Heart left ventricle (tissue), 16 donors: ENCODE measurements at regions not wholly inside any gene's neighbourhood (a gene's known extent, or its start where the extent isn't known, plus 50 kb on each side); places are given as distances from the start of the nearest gene placed in this dataset.

Source experiments
- ATAC-seq, 4 donors: fragments of 200-7000 bp; cut with Tn5 transposase; one replicate each; pipeline ENCODE4 v1.9.1; 2020 to 2022; ENCODE audit warnings: moderate library complexity in 4 of 4, mild to moderate bottlenecking in 3 of 4, moderate number of reproducible peaks in 1 of 4
- DNase-seq, 5 donors: peaks; one replicate each; pipeline ENCODE4 v3.0.0-alpha.2; 2020
- H3K27ac ChIP-seq, 12 donors: fragments of 200-600 bp; sonication (generic) in 4 of 12; one replicate each; pipeline versions ENCODE4 v1.5.0 to v1.8.0; 2016 to 2022; ENCODE audit warnings: mild to moderate bottlenecking in 2 of 12
- H3K27me3 ChIP-seq, 9 donors: fragments of 200-600 bp; sonication (generic) in 2 of 9; one replicate each; pipeline versions ENCODE4 v1.5.1 to v1.8.0; 2016 to 2022; ENCODE audit warnings: mild to moderate bottlenecking in 3 of 9
- H3K36me3 ChIP-seq, 9 donors: fragments of 200-600 bp; sonication (generic) in 2 of 9; one replicate each; pipeline versions ENCODE4 v1.5.0 to v1.8.0; 2018 to 2022; ENCODE audit warnings: mild to moderate bottlenecking in 2 of 9
- H3K4me1 ChIP-seq, 12 donors: fragments of 200-600 bp; sonication (generic) in 4 of 12; one replicate each; pipeline versions ENCODE4 v1.5.0 to v1.8.0; 2016 to 2022; ENCODE audit warnings: mild to moderate bottlenecking in 3 of 12
- H3K4me3 ChIP-seq, 12 donors: fragments of 200-600 bp; sonication (generic) in 4 of 12; one replicate each; pipeline versions ENCODE4 v1.5.0 to v1.8.0; 2017 to 2022; ENCODE audit warnings: mild to moderate bottlenecking in 9 of 12, moderate library complexity in 4 of 12
- H3K9me3 ChIP-seq, 12 donors: fragments of 200-600 bp; sonication (generic) in 4 of 12; one replicate each; pipeline versions ENCODE4 v1.5.0 to v1.8.0; 2016 to 2022; ENCODE audit warnings: mild to moderate bottlenecking in 1 of 12
- POLR2A ChIP-seq, 2 donors: fragments of 450-650 bp; IDR thresholded peaks; one replicate each; pipeline ENCODE4 v1.6.1; 2017; ENCODE audit warnings: antibody characterized with exemption in 2 of 2, mild to moderate bottlenecking in 2 of 2, moderate library complexity in 2 of 2
- WGBS, 4 donors: extraction: QIAGEN DNeasy Blood & Tissue Kit in 2 of 4; methylation state at CpG; one replicate each; pipeline versions ENCODE4 v1.1.5 to v1.1.7; 2013 to 2018; 5-methylcytosine and 5-hydroxymethylcytosine counted together
- intact Hi-C, 10 donors: fragments of 100-400 bp; cut with DNase I; formaldehyde crosslinking; loops; one replicate each; pipeline versions ENCODE4 v1.11.1 to v1.14.2; 2022
- TF ChIP-seq, protein P1 (sequence below), 12 donors: fragments of 200-600 bp; sonication (generic) in 4 of 12; IDR thresholded peaks; one replicate each; pipeline versions ENCODE4 v1.5.0 to v1.8.0; 2018 to 2022; ENCODE audit warnings: antibody characterized with exemption in 12 of 12, mild to moderate bottlenecking in 5 of 12
- donor health status: ischemic (EF 13 %, LVEDD 7.1; RV severe dilation, severe dysfunction).
- donor health status: healthy with polysubstance abuse.
- donor health status: DM: no; HTN: yes; CAD: no.
- donor health status: DM: no; HTN: no; CAD: no.
- donor health status: ischemic (EF 25% LVEDD 6.9; RV normal size, moderate dysfunction).
- donor health status: ischemic (EF 25% LVEDD 5.7; RV mildly dilated, moderate dysfunction).
- donor health status: healthy.
- donor health status: DM: yes; HTN: yes; CAD: no.
- donor health status: ischemic (EF 35%, LVEDD 5.7; RV mildly dilated, moderate dysfunction).
- donor health status: nonischemic (EF 11% LVEDD 7.7; RV severe dilation, severe dysfunction).
- donor health status: DM: yes; HTN: yes; CAD: no.
- donor health status: PGD.
- donor health status: ischemic (EF 29% LVEDD 5.4; RV normal size, mild dysfunction).
- donor health status: nonischemic (EF 23%, LVEDD 6.1; RV moderate dilation, normal function).

DNA sequence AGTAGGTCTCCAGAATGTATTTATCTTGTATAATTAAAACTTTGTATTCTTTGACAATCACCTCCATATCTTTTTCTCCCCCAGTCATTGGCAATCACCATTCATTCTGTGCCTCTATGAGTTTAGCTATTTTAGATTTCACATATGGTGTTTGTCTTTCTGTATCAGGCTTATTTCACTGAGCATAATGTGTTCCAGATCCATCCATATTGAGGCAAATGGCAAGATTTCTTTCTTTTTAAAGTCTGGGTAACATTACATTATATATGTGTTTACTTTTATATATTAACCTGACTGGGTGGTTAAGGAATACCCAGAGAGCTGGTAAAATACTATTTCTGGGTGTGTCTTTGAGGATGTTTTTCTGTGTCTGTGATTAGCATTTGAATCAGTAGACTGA lies 486.6 kb downstream of the SQOR start:
- intact Hi-C loops: no loop called here
- DNase-seq (no peak), ATAC-seq (no peak)
- Histone ChIP-seq H3K4me1 (no peaks in the 10 kb centered on the region), H3K4me3 (no peak overlapping the region), H3K27ac (no peak overlapping the region), H3K27me3 (no peaks in the 10 kb centered on the region), H3K36me3 (no peaks in the 10 kb centered on the region), H3K9me3 (peaks cover 0 to 41% (median 16%) of the 10 kb centered on the region in 12 donors)
- no peak for TF ChIP-seq POLR2A (IDR thresholded peaks at IDR 0.05)
- TF ChIP-seq, protein P1, sequence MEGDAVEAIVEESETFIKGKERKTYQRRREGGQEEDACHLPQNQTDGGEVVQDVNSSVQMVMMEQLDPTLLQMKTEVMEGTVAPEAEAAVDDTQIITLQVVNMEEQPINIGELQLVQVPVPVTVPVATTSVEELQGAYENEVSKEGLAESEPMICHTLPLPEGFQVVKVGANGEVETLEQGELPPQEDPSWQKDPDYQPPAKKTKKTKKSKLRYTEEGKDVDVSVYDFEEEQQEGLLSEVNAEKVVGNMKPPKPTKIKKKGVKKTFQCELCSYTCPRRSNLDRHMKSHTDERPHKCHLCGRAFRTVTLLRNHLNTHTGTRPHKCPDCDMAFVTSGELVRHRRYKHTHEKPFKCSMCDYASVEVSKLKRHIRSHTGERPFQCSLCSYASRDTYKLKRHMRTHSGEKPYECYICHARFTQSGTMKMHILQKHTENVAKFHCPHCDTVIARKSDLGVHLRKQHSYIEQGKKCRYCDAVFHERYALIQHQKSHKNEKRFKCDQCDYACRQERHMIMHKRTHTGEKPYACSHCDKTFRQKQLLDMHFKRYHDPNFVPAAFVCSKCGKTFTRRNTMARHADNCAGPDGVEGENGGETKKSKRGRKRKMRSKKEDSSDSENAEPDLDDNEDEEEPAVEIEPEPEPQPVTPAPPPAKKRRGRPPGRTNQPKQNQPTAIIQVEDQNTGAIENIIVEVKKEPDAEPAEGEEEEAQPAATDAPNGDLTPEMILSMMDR (IDR thresholded peaks at IDR 0.05): no peak

DNA sequence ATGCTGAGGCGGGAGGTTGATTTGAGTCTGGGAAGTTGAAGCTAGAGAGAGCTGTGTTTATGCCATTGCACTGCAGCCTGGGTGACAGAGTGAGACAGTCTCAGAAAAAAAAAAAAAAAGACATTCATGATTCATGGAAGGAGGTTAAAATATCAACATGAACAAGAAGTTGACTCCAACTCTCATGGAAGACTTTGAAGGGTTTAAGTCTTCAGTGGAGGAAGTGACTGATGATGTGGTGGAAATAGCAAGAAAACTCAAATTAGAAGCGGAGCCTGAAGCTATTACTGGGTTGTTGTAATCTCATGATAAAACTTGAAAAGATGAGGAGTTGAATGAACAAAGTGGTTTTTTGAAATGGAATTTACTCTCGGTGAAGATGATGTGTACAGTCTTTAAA lies 491.8 kb downstream of the SQOR start:
- ATAC-seq (no peak), DNase-seq (no peak)
- intact Hi-C loops: no loop called here
- no peaks in the 10 kb centered on the region for H3K4me1 ChIP-seq
- no peak for TF ChIP-seq POLR2A (IDR thresholded peaks at IDR 0.05)
- TF ChIP-seq, protein P1 (IDR thresholded peaks at IDR 0.05): no peak
- H3K27ac ChIP-seq: no peak overlapping the region
- no peaks in the 10 kb centered on the region for H3K27me3 ChIP-seq
- no peak overlapping the region for H3K4me3 ChIP-seq
- H3K36me3 ChIP-seq: no peaks in the 10 kb centered on the region
- WGBS, 4 donors: 85 to 86% (median 85%) methylated on average over 3 of the region's 3 CpGs
- peaks cover 0 to 53% (median 19%) of the 10 kb centered on the region in 12 donors for H3K9me3 ChIP-seq

DNA sequence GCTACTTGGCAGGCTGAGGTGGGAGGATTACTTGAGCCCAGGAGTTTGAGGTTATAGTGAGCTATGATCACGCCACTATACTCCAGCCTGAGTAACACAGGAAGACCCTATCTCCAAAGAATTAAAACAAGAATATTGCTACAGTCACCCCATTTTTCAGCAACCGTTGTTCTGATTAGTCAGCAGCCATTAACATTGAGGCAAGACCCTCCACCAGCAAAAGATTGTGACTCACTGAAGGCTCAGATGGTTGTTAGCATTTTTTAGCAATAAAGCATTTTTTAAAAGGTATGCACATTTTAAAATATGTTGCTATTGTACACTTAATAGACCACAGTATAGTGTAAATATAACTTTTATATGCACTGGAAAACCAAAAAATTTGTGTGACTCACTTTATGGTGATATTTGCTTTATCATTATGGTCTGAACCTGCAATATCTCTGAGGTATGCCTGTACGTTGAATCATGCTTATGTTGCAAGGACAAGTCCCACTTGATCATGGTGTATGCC lies 492.6 kb downstream of the SQOR start:
- Histone ChIP-seq H3K4me1 (no peaks in the 10 kb centered on the region), H3K27ac (no peak overlapping the region), H3K27me3 (no peaks in the 10 kb centered on the region), H3K4me3 (no peak overlapping the region), H3K36me3 (no peaks in the 10 kb centered on the region), H3K9me3 (peaks cover 0 to 46% (median 18%) of the 10 kb centered on the region in 12 donors)
- no peak for TF ChIP-seq POLR2A (IDR thresholded peaks at IDR 0.05)
- TF ChIP-seq, protein P1 (IDR thresholded peaks at IDR 0.05): no peak
- intact Hi-C loops: no loop called here
- 59 to 86% (median 73%) methylated on average over 3 of the region's 3 CpGs for WGBS, 4 donors
- no peak for DNase-seq
- ATAC-seq: no peak

DNA sequence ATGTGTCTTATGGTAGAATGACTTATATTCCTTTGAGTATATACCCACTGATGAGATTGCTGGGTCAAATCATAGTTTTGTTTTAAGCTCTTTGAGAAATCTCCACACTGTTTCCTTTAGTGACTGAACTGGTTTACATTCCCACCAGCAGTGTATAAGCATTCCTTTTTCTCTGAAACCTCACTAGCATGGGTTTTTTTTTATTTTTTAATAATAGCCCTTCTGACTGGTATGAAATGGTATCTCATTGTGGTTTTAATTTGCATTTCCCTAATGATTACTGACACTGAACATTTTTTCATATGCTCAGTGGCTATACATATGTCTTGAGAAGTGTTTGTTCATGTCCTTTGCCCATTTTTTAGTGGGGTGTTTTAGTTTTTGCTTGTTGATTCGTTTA lies 494.3 kb downstream of the SQOR start:
- WGBS, 4 donors: 76 to 88% (median 81%) methylated on average over 1 of the region's 1 CpG
- H3K27ac ChIP-seq: no peak overlapping the region
- H3K4me3 ChIP-seq: no peak overlapping the region
- TF ChIP-seq, protein P1 (IDR thresholded peaks at IDR 0.05): no peak
- no peak for TF ChIP-seq POLR2A (IDR thresholded peaks at IDR 0.05)
- no peaks in the 10 kb centered on the region for H3K27me3 ChIP-seq
- no peaks in the 10 kb centered on the region for H3K36me3 ChIP-seq
- DNase-seq (no peak), ATAC-seq (no peak)
- intact Hi-C loops: no loop called here
- H3K4me1 ChIP-seq: no peaks in the 10 kb centered on the region
- H3K9me3 ChIP-seq: peaks cover 0 to 35% (median 2%) of the 10 kb centered on the region in 12 donors
